ENCODE measurements at regions not wholly inside any gene's neighbourhood (a gene's known extent, or its start where the extent isn't known, plus 50 kb on each side); places are given as distances from the start of the nearest gene placed in this dataset.

GRCh38 chr12:83361071-83361470, 674.4 kb downstream of the TMTC2 start:
- CTCF ChIA-PET (ENCODE audit: partially characterized antibody), result interaction anchor here (1.2 kb wide), 1 partner anchor 675 kb away, joined by 3 read pairs; no protein-coding TSS in a partner anchor
- POLR2A ChIA-PET (ENCODE audit: partially characterized antibody), result no interaction called here

More at GRCh38 chr12:83361071-83361470, 674.4 kb downstream of the TMTC2 start:
- Histone ChIP-seq H3K79me2 (ENCODE audit: control insufficient read depth in 1 of 2, insufficient read depth in 2 of 2, low read length in 2 of 2) (no peaks in the 10 kb centered on the region), H3K14ac (ENCODE audit: insufficient read length) (no peak overlapping the region), H2BK5ac (ENCODE audit: low read depth, low read length) (no peak overlapping the region), H3K23ac (ENCODE audit: insufficient read length) (no peak overlapping the region), H2BK12ac (ENCODE audit: low read depth, low read length) (no peak overlapping the region), H3K36me3 (ENCODE audit: control insufficient read depth in 2 of 4, insufficient read depth in 4 of 4, low read length in 3 of 4) (no peaks in the 10 kb centered on the region), H2BK20ac (ENCODE audit: low read length) (no peak overlapping the region), H4K91ac (replicated peaks; ENCODE audit: insufficient read length, low read length) (no peak overlapping the region), H2AK5ac (ENCODE audit: low read depth, low read length) (no peak overlapping the region), H4K20me1 (replicated peaks in 1 of 2; ENCODE audit: control insufficient read depth in 1 of 2, insufficient read depth in 2 of 2, low read length in 2 of 2) (no peaks in the 10 kb centered on the region), H2BK120ac (replicated peaks; ENCODE audit: low read depth, low read length) (no peak overlapping the region), H3K4me2 (ENCODE audit: insufficient read depth in 1 of 2, low read depth in 2 of 2, low read length in 2 of 2) (no peak overlapping the region), H3K27me3 (replicated peaks in 1 of 4; ENCODE audit: control insufficient read depth in 3 of 4, extremely low read depth in 1 of 4, insufficient read depth in 3 of 4, low read length in 3 of 4) (no peaks in the 10 kb centered on the region), H3K9ac (replicated peaks in 1 of 4; ENCODE audit: extremely low read depth in 1 of 4, low read depth in 3 of 4, low read length in 3 of 4) (no peak overlapping the region), H4K8ac (ENCODE audit: extremely low read depth, insufficient read depth, low read length) (no peak overlapping the region), H3K18ac (ENCODE audit: extremely low read depth, low read length) (no peak overlapping the region), H3K9me3 (ENCODE audit: insufficient read depth in 2 of 2, low read depth in 1 of 2, low read length in 1 of 2) (no peaks in the 10 kb centered on the region), H2AFZ (ENCODE audit: low read length) (no peak overlapping the region), H3K4me1 (replicated peaks in 1 of 4; ENCODE audit: control insufficient read depth in 3 of 4, insufficient read depth in 4 of 4, low read length in 3 of 4) (no peaks in the 10 kb centered on the region; a peak in 1 of 7 replicates), H2BK15ac (ENCODE audit: low read length) (no peak overlapping the region), H3K56ac (replicated peaks; ENCODE audit: insufficient read length, low read depth, low read length) (no peak overlapping the region), H3K23me2 (ENCODE audit: low read depth, low read length) (no peaks in the 10 kb centered on the region), H4K5ac (ENCODE audit: insufficient read length, low read depth, low read length) (no peak overlapping the region), H3K4ac (replicated peaks; ENCODE audit: insufficient read length, low read depth, low read length) (no peak overlapping the region), H3K27ac (ENCODE audit: low read depth, low read length) (no peak overlapping the region), H3K4me3 (ENCODE audit: extremely low read depth in 1 of 4, insufficient read depth in 2 of 4, low read depth in 3 of 4, low read length in 4 of 4) (no peak overlapping the region), H3K79me1 (ENCODE audit: low read depth, low read length) (no peaks in the 10 kb centered on the region)
- no peak for DNase-seq (ENCODE audit: low read depth in 1 of 2, low spot score in 2 of 2)
- no peak for FAIRE-seq
- no peak for TF ChIP-seq JUND (IDR thresholded peaks at IDR 0.05; ENCODE audit: low read length)

Measured in H1 (cell line).